GM19043 (cell line): ENCODE measurements at regions not wholly inside any gene's neighbourhood (a gene's known extent, or its start where the extent isn't known, plus 50 kb on each side); places are given as distances from the start of the nearest gene placed in this dataset.
"Not testable (repeated sequence)": the region's sequence is repeated elsewhere in the genome, so short reads cannot be mapped to it uniquely, and the experiment has no call there.

ENCODE experiments used
- ATAC-seq: cut with Tn5 transposase; IDR thresholded peaks from one replicate; pipeline ENCODE4 v1.9.1; 2021; ENCODE audit warnings: low read depth; ENCODE audit not compliant: unreplicated experiment

GRCh38 chr20:39960522-39961428 lies 728.3 kb downstream of the MAFB start:
- ATAC-seq = no peak

DNA sequence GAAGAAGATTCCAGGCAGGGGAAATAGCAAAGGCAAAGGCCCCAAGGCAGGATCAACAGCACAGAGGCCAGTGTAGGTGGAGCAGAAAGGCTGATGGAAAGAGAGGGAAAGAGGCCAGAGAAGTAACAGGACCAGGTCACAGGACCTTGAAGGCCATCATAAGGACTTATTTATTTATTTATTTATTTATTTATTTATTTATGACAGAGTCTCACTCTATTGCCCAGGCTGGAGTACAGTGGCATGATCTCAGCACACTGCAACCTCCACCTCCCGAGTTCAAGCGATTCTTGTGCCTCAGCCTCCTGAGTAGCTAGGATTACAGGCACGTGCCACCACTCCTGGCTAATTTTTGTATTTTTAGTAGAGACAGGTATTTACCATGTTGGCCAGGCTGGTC lies 731.1 kb downstream of the MAFB start:
- not testable (repeated sequence) for ATAC-seq

- no peak for ATAC-seq
These were observed 734.4 kb downstream of the MAFB start for GRCh38 chr20:39954621-39955020.

DNA sequence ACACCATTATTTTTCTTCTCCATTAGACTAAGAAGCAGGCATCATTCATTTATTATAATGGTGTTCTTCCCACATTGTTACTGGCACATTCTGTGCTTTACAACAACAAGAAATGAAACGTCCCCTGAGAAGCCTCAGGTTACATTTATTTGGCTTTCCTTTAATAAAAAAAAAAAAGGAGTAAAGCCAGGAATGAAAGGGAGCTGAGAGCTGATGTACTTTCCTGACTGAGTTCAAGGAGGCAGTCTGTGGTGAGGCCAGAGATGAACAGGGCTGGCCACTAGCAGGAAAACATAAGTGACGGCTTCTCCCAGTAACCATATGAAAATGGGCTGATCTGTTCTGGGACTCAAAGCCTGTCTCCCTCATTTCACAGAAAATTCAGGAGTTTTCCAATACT lies 742.1 kb downstream of the MAFB start:
- ATAC-seq = no peak

DNA sequence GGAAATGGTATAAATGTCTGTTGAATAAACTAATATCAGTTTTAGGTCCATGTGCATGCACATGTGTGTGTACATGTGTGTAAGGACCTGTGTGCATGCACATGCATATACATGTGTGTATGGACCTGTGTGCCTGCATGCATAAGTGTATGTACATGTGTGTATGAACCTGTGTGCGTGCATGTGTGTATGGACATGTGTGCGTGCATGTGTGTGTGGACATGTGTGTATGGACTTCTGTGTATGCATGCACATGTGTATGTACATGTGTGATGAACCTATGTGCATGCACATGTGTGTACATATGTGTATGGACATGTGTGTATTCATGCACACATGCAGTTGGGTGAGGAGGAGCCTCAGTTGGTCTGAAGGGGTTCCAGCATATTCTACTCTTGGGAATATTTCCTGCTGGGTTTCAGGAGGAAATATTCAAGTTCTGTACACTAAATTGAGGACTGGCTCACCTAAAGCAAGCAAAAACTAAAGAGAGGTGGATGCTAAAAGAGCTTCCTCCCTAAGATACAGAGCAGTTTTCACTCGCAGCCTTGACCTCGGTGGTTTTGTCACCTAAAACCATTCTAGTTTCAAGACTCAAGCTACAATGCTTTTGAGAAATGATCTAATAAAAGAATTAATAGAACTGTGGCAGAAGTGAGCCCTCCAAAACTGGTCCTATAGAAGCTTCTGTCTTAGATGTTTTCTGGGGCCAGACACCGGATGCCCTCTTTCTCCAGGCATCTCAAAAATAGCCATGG lies 742.8 kb downstream of the MAFB start:
- no peak for ATAC-seq

GRCh38 chr20:39944861-39945260 lies 744.2 kb downstream of the MAFB start:
- no peak for ATAC-seq

DNA sequence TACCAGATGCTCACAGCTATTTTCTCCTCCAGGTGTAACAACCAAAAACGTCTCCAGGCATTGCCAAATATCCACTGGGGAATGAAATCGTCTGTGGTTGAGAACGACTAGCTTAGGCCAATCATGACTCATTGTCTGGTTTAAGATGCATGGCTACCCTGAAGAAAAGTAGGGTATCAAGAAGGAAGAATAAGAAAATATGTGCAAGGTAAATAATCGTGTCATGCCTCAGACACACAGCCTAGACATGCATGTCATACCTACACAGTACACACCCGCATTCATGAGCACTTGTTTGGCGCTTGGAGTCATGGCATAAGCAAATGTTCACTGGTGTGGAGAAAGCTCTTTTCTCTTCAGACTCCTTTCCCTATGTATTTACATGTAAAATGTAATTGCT lies 745.7 kb downstream of the MAFB start:
- no peak for ATAC-seq

DNA sequence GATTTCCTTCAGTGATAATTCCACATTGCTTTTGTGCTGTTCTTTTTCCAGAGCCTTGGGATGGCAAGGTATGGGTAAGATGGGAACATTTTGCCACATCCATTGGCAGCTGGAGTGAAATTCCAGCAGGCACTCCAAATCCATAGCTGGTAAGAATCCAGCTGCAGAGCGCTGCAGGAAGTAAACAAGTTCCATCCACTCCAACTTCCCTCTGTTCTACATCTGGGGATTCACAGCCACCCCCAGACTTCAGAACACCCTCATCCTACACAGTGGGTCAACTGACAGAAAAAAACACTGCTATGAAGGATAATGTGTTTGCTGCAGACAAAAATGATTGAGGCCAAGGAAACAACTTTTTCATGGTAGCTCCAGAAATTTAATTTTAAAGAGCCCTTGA lies 747.8 kb downstream of the MAFB start:
- no peak for ATAC-seq

DNA sequence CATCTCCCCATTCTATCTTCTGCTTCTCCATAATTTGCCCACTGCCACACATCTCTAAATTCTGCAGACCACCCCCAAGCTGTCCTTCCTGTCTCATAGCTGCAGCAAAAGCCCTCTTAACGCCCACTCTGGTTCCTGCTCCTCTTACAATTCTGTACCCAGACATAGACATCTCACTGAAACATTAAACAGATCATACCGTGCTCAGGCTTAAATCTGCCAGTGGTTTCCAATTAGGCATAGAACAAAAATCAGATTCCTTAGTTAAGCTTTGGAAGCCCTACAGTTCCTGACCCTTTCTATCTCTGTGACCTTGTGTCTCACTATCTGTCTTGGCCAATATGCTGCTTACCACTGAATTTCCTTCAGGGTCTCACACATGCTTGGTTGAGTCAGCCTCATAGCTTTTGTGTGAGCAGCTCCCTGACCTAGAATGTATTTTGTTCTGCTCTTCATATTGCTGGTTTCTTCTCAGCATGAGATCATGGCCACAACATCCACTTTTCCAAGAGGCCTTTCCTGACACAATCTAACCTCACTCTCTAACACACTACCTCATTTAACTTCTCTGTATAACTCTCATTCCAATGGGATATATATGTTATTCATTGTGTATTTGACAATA lies 749.7 kb downstream of the MAFB start:
- ATAC-seq = no peak

- no peak for ATAC-seq
These were observed 752.6 kb downstream of the MAFB start for GRCh38 chr20:39936401-39936800.

DNA sequence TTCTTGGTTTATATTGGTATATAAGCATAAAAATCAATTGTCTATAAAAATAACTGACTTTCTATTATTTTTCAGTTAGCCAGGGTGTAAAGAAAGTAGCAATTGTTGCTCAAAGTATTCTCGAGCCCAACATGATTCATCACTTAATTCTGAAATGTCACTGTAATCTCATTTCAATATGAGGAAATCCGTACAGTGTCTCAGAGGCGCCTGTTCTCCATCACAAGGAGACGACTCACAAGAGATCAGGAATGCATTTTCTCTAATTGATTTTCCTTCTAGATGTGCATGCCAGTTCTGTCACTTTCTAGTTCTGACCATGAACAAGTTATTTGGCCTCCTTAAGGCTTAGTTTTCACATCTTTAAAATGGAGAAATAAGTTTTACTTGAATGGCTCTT lies 753.1 kb downstream of the MAFB start:
- no peak for ATAC-seq

DNA sequence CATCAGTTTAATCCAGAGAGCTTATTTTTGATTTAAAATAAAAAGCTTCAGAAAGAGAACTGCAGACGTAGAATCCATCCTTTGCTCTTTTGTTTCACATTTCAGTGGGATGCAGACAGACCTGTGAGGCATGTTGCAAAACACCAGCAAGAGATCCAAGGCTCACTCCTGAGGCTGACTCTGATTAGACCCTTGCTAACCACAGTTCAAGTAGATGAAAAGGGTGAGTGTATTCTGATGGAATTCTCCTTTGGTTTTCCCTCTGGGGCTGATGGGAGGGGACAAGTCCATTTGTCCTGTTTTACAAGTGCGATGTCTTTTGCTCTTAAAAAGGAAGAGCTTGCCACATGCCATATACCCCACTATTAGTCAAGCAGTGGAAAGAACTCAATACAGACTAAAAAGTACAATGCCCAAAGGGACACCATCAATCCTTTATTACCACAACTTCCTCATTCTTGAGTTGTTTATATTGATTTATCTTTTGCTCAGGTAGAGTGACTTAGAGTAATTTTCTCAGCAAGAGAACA lies 772.7 kb downstream of the MAFB start:
- ATAC-seq = no peak

- ATAC-seq = no peak
These were observed 775.8 kb downstream of the MAFB start for GRCh38 chr20:39913274-39913673.

DNA sequence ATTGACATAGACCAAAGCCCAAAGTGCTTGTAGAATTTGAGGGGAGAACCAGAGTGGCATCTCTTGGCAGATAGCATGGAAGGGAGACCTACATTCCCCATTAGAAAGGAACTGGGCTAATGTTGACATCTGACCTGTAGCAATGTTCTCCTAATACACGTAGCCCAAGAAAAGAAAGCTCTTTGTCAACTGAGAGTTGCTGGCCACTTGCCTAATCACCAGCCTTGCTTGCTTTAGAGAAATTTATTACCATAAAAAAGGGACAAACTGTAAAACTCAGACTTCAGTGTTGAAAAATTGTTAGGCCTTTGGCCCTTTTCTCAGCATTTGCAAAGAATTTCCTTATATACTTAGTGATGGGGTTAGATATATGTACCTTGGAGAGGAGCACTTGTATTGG lies 777.5 kb downstream of the MAFB start:
- ATAC-seq = no peak

GRCh38 chr20:39910536-39910935 lies 778.5 kb downstream of the MAFB start:
- ATAC-seq = no peak

DNA sequence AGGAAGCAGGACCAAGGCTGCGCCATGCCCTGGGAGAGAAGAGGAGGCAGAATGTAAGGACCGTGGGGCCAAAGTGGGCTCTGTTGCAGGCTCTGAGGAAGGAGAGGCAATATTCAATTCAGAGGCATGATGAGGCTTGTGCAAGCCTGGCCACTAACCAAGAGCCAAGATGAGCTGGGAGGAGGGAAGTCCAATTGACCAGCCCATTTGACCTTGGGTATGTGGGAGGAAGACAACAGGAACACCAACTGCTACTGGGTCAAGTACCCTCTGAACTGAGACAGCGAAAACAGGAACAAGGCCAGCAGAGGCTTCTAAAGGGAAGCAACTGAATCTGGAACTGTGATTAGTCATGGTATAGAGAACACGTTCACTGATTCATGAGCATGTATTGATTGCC lies 779.6 kb downstream of the MAFB start:
- no peak for ATAC-seq

- no peak for ATAC-seq
These were observed 784.4 kb downstream of the MAFB start for GRCh38 chr20:39904476-39905112.

DNA sequence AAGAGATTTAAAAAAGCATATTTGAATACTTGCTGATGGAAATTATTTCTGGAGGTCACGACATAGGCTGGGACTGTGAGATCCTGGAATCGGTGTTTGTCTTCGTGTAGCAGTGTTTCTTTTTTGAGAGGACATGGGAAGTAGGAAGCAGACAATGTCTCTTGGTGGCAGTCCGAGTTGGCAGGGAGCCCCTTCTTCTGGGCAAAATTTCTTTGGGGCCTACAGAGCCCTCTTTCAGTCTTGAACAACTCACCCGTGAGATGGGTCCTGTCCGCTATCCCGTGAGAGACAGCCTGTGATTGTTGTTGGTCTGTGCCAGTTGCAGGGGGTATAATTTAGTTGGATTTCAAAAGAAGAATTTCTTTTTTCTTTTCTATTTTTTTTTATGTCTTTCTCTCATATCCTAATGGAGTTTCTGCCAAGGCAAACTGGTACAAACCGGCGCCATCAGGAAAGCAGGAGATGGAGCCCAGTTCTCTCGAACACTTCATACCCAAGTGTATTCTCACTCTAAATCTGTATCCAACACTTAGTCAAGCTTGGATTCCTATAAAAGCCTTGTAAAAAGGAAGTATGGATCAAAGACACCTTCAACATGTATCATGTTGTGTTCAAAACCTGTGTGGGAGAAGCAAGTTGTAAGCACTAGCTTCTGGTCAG lies 785.1 kb downstream of the MAFB start:
- ATAC-seq = no peak

DNA sequence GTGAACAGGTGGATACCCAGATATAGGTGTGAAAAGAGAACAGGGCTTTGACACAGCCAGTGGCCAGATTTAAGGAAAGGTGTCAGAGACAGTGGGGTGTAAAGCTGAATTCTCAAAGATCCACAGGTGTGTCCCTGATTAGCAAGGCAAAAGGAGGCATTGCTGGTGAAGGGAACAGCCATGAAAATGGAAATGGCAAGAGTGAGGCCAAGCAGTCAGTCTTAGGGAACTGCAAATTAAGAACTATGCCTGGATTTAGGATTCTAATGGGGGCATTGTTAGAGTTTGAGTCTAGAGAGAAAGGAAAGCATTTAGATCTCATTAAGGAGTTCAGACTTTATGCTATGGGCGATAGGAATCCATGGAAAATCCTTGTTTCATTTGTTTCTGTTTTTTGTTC lies 789.2 kb downstream of the MAFB start:
- ATAC-seq = no peak

GRCh38 chr20:39898467-39898852 lies 790.6 kb downstream of the MAFB start:
- no peak for ATAC-seq
